Lung (tissue), 11 donors: ENCODE measurements at regions not wholly inside any gene's neighbourhood (a gene's known extent, or its start where the extent isn't known, plus 50 kb on each side); places are given as distances from the start of the nearest gene placed in this dataset.

Experiments used
- ATAC-seq: fragments of 200-7000 bp; cut with Tn5 transposase; one replicate; pipeline ENCODE4 v1.9.1; 2020; ENCODE audit warnings: moderate number of reproducible peaks; ENCODE audit not compliant: insufficient read depth, low FRiP score
- DNase-seq, 3 donors: peaks; one replicate each; pipeline ENCODE4 v3.0.0-alpha.2; 2013 to 2017
- H3K27ac ChIP-seq, 2 donors: one replicate each; pipeline ENCODE4 v1.5.1; 2013; ENCODE audit warnings: mild to moderate bottlenecking in 2 of 2, moderate library complexity in 2 of 2, control low read depth in 1 of 2, inconsistent platforms in 1 of 2, low read depth in 1 of 2, low read length in 1 of 2
- H3K27me3 ChIP-seq, 3 donors: one replicate each; pipeline ENCODE4 v1.5.1; 2013; ENCODE audit warnings: low read length in 2 of 3; ENCODE audit not compliant: control insufficient read depth in 3 of 3, insufficient read depth in 3 of 3
- H3K36me3 ChIP-seq, 4 donors: one replicate each; pipeline ENCODE4 v1.5.1; 2013; ENCODE audit warnings: low read length in 4 of 4, mild to moderate bottlenecking in 1 of 4, moderate library complexity in 1 of 4; ENCODE audit not compliant: control insufficient read depth in 4 of 4, insufficient read depth in 4 of 4
- H3K4me1 ChIP-seq, 5 donors: one replicate each; pipeline ENCODE4 v1.5.1; 2013; ENCODE audit warnings: low read length in 5 of 5, mild to moderate bottlenecking in 2 of 5, moderate library complexity in 1 of 5; ENCODE audit not compliant: control insufficient read depth in 5 of 5, insufficient read depth in 5 of 5
- H3K4me3 ChIP-seq: one replicate; pipeline ENCODE4 v1.5.1; 2013; ENCODE audit warnings: mild to moderate bottlenecking, control low read depth, moderate library complexity
- H3K9ac ChIP-seq, 2 donors: one replicate each; pipeline ENCODE4 v1.5.1; 2013; ENCODE audit warnings: low read length in 2 of 2, control low read depth in 1 of 2; ENCODE audit not compliant: insufficient read depth in 1 of 2
- H3K9me3 ChIP-seq, 4 donors: one replicate each; pipeline ENCODE4 v1.5.1; 2013; ENCODE audit warnings: low read length in 3 of 4, mild to moderate bottlenecking in 1 of 4, moderate library complexity in 1 of 4; ENCODE audit not compliant: control insufficient read depth in 4 of 4, insufficient read depth in 3 of 4
- CTCF ChIP-seq: IDR thresholded peaks from 2 replicates; pipeline ENCODE4 v1.5.1; 2012; ENCODE audit warnings: mild to moderate bottlenecking; ENCODE audit errors: control extremely low read depth, extremely low read depth
- WGBS, 2 donors: extraction: QIAGEN DNeasy Blood & Tissue Kit; methylation state at CpG; one replicate each; pipeline ENCODE4 v1.1.7; 2013; 5-methylcytosine and 5-hydroxymethylcytosine counted together
- donor health status: control.
- donor health status: control.
- donor health status: Bipolar disorder and iron deficiency.
- donor health status: healthy.
- donor health status: DM: yes; HTN: yes; CAD: no.

- no peak overlapping the region for H3K4me3 ChIP-seq
- no peaks in the 10 kb centered on the region for H3K27me3 ChIP-seq
- peak overlapping the region in 1 of 2 donors; percentile 57 for H3K9ac ChIP-seq
- no peaks in the 10 kb centered on the region for H3K9me3 ChIP-seq
- DNase-seq: peak; percentile 79 to 85 (median 83)
- WGBS, 2 donors: 43 to 62% methylated on average over 5 of the region's 5 CpGs
- H3K27ac ChIP-seq: peak overlapping the region in 1 of 2 donors; percentile 25
- H3K36me3 ChIP-seq: no peaks in the 10 kb centered on the region
- no peak for TF ChIP-seq CTCF
- no peak for ATAC-seq
- H3K4me1 ChIP-seq: peaks cover 7 to 74% (median 39%) of the 10 kb centered on the region in 5 donors
These were observed 129.5 kb upstream of the PTPN1 start for GRCh38 chr20:50380697-50381040.

GRCh38 chr20:50381075-50381732, 129.0 kb upstream of the PTPN1 start:
- TF ChIP-seq CTCF: no peak
- ATAC-seq: no peak
- peaks cover 7 to 78% (median 44%) of the 10 kb centered on the region in 5 donors for H3K4me1 ChIP-seq
- H3K27me3 ChIP-seq: no peaks in the 10 kb centered on the region
- peak overlapping the region in 1 of 2 donors; percentile 57 for H3K9ac ChIP-seq
- WGBS, 2 donors: 48 to 52% methylated on average over 7 of the region's 7 CpGs
- peak in 1 of 3 donors; percentile 54 for DNase-seq
- no peaks in the 10 kb centered on the region for H3K36me3 ChIP-seq
- no peak overlapping the region for H3K4me3 ChIP-seq
- no peaks in the 10 kb centered on the region for H3K9me3 ChIP-seq
- H3K27ac ChIP-seq: no peak overlapping the region

- Histone ChIP-seq H3K27me3 (no peaks in the 10 kb centered on the region), H3K9me3 (no peaks in the 10 kb centered on the region), H3K4me1 (peaks cover 7 to 75% (median 44%) of the 10 kb centered on the region in 5 donors), H3K9ac (peak overlapping the region in 1 of 2 donors; percentile 57), H3K36me3 (no peaks in the 10 kb centered on the region), H3K4me3 (no peak overlapping the region), H3K27ac (peak overlapping the region in 1 of 2 donors; percentile 17)
- no peak for DNase-seq
- no peak for TF ChIP-seq CTCF
- no peak for ATAC-seq
- WGBS, 2 donors: 33 to 44% methylated on average over 13 of the region's 13 CpGs
These were observed 128.2 kb upstream of the PTPN1 start for GRCh38 chr20:50381771-50382593.
